Bone marrow (tissue), 2 donors: ENCODE measurements at regions not wholly inside any gene's neighbourhood (a gene's known extent, or its start where the extent isn't known, plus 50 kb on each side); places are given as distances from the start of the nearest gene placed in this dataset.

Experiments
- DNase-seq, 2 donors: peaks; one replicate each; lab custom pipeline; 2025; lab: John Stamatoyannopoulos, UW

DNA sequence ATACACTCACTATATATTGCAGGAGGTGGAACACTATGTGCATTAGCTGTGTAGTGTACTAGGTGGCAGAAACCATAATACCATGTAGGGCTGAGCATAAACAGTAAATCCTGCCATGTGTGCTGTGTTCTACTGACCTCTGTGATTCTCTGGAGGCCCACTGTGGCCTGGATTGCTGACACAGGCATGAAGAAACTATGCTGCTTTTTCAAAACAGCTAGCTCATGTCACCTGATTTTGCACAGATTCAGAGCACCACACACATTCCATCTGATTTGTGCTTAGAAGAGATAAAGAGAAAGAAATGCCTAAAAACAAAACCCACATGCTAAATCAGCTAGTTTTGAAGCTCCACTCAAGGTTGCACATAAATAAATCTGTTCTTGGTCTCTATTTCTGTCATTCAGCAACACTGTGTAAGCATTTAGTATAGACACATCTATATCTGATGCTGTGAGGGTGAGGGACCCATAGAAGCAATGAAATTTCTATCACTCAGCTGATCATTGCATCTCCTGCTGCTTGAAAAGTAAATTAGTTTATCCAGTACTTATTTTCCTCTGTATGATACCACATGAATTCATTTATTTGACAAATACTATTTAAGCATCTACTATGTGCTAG lies 1007.7 kb upstream of the SEMA6D start:
- DNase-seq = no peak

DNA sequence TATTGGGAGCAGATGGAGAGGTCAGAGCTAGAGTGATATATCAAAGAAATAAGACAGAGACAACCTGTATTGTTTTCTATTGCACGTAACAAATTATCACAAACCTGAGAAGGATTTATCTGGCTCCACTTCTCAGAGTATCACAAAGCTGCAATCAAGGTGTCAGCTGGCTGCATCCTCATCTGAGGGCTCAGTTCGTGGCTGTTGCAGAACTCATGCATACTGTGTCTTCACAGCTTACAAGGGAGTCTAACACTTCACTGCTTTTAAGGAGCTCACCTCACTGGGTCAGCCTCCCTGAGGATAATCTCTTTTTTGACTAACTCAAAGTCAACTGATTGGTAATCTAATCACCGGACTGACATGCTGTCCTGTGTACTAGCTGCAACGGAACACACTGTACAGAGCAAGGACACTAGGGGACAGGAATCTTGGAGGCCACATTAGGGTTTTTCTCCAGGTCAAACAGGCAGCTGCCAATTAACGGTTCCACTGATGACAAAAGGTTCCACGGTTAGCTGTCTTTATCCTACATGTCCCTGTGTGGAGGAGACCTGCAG lies 1006.8 kb upstream of the SEMA6D start:
- no peak for DNase-seq

DNA sequence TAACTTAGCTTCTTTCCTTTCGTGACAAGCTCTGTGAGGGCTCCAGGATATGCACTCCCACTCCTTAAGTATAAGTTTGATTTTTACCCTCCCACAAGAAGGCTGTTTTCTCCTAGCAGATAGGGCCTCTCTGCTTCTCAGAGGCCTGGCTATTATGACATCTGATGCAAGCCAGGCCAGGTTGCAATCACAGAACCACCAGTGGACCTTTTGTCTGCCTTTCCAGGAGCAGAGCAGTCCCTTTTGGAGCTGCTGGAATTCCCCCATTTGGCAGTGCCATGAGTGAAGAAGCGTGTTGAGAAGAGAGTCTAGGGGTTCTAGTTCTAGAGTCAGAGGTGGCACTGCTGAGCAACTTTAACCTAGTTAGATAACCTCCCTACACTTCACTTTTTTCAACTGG lies 1004.3 kb upstream of the SEMA6D start:
- DNase-seq = no peak

DNA sequence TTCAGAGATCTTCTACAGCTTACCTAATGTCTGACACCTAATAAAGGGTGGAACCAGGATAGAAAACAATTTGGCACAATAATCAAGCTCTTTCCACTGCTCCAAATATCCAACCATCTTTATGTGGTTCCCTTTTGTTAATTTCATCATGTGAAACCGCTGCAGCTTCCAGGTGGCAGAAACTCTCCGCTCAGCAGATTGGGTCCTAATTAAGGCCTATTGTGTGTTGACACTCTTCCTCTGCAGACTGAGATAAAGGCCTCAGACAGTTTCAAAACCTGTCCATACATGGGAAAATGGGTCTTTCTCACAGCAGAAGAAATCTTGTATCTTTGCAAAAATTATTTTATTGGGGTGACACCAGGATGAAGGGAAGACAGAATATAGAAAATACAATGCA lies 1002.4 kb upstream of the SEMA6D start:
- no peak for DNase-seq

DNA sequence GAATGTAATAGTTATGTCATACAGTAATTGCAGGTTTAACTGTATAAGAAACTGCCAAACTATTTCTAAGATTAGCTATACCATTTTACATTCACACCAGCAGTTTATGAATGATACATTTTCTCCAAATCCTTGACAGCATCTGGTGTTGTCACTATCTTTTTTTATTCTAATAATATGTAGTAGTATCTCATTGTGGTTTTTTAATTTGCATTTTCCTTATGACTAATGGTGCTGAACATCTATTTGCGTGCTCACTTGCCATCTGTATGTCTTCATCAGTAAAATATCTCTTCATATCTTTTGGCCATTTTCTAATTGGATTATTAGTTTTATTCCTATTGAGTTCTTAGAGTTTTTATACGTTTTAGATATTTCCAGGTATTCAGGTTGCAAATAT lies 994.0 kb upstream of the SEMA6D start:
- no peak for DNase-seq

DNA sequence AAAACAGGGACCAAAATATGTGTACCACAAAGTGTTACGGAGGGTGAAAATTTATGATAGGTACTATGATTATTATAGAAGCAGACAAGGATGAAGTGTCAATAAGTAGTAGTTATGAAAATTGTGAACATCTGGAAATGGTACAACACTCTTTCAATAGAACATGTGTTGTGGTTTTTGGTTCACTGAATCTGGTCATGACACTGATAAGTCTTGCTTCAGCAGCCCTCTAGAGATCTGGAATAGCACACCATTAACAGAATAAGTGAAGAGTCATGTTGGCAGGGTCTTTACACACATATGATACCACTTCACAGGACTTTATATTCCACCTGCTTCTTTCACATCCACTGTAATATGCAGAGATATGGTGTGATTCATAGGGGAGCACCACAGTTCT lies 985.2 kb upstream of the SEMA6D start:
- no peak for DNase-seq

DNA sequence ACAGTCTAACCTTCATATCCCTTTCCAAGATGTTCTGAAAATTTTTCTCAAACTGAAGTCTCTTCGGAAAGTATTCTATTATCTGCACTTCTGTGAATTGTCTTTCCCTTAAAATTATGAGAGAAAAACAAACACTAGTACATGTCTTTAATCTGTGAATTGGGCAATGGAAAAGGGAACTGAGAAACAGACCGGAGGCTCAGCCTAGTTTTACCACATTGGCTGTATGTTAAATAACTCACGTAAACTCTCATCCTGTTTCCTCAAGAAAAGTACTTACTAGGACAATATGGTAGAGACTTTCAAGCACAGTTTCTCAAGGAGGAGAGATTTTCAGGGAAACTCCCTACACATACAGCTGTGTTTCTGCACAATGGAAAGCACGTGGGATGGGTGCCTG lies 982.2 kb upstream of the SEMA6D start:
- DNase-seq = no peak

DNA sequence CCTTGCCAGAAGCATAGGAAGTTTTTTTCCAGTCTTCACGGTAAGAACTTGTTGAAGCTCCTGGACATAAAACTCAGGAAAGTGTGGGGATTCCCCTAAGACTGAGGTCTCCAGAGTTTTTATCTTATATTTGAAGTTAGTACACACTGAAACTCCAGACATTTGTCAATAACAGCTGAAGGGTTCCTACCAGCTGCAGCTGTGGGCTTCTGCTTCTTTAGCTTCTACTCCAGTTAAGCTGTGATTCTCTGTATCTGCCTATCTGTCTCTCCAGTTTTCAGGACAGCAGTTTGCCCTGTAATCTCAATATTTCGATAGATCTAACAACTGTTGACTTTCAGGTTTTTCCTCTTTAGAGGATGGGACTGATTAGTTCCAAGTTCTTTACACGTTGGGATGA lies 966.0 kb upstream of the SEMA6D start:
- no peak for DNase-seq

DNA sequence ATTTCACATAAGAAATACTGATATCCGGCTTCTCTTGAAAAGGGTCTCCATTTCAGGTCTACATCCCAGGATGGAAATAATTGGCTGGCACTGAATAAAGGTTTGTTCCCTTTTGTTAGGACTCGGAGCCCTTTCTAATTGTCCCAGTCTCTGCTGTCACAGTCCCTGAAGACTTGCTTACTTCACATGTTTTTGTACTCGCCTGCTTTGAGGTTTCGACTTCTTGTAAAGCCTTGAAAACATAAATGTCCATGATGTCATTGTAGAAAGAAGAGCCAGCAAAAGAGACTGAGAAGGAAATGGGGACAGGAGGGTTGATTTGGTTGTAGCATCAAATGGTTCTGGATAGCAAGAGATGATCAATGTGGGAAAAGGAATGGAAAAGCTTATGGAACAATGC lies 963.4 kb upstream of the SEMA6D start:
- no peak for DNase-seq

DNA sequence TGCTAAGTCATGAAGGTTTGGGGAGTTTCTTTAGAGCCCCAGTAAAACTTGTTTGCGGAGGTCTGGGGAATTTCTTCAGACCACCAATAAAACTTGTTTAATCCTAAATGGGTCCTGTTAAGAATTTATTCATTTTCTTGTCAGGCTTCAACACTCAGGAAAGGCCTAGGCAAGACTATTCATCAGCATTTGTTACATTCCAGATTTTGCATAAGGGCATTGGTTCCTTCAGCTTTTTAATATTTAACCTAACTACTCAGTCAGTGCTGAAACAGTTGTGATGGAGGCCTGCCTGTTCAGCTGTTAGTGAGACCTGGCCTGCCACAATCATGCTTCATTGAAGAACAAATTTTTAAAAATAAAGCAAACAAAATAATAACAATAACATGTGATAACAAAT lies 954.2 kb upstream of the SEMA6D start:
- no peak for DNase-seq

DNA sequence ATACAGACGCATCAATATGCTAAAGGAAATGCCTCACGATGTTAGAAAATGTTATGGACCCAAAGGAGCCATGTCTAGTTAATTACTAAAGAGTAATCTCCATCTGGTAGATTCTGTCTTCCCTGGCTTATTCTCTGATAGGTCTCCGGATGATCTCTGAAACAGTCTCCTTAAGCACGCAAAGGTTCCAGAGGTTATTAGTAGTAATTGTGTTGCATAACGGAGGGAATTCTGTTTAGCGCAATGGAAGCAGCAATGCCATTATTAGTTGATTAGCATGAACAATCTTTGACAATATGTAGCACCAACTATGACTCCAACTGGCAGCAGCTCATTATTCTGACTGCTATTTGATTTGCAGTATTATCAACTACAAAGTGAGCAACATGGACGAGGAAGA lies 952.5 kb upstream of the SEMA6D start:
- DNase-seq = no peak

DNA sequence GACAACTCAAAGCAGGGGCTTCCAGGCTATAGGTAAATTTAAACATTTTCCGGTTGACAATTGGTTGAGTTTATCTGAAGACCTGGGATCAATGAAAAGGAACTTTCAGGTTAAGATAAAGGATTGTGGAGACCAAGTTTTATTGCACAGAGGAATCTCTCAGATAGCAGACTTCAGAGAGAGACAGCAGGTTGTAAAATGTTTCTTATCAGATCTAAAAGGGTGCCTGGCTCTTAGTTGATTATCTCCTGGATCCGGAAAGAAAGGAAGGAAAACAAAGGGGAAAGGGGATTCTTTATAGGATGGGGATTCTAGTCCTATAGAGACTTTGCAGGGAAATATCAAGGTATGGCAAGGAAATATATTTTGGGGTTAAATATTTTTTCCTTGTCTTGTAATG lies 951.3 kb upstream of the SEMA6D start:
- DNase-seq = no peak

DNA sequence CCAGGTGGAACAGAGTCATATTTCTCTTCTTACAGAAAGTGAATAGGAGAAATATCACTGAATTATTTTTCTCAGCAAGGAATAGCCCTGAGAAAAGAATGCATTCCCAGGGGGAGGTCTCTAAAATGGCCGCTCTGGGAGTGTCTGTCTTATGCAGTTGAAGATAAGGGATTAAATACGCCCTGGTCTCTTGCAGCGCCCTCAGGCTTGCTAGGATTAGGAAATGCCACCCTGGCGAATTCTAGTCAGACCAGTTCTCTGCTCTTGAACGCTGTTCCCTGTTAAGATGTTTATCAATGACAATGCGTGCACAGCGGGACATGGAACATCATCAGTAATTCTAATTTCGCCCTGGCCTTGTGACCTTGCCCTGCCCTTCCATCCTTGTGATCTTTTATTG lies 949.0 kb upstream of the SEMA6D start:
- no peak for DNase-seq

DNA sequence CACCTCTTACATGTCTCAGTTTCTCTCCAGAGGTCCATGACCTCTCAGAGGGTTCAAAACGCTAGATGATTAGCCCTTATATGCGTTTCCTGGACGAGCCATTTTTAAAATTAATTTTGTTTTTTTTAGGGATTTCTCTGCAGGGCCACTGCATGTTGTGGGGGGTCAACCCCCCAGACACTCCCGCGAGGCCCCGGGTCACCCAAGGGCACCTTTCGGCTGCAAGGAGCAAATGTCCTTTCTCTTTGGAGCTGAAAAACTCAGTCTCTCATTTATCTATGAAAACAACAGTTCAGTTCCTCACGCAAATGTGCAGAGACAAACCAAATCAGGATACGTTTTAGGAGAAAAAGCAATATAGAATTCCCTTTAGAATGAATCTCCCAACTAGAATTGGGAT lies 944.3 kb upstream of the SEMA6D start:
- no peak for DNase-seq

DNA sequence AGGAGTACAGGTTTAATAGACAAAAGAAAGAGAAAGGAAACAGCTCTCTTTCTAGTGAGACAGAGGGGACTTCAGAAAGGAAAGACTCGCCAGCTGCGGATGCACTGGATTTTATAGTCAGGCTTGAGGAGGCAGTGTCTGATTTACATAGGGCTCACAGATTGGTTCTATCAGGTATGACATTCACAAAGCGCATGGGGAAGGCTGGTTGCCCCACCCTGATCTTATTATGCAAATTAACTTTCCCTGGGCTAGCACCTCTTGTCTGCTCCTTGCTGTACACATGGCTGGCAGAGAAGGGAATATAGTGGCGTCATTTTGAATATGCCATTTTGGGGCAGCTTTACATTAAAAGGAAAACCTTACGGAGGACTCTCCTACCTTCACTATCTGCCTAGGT lies 938.4 kb upstream of the SEMA6D start:
- no peak for DNase-seq

DNA sequence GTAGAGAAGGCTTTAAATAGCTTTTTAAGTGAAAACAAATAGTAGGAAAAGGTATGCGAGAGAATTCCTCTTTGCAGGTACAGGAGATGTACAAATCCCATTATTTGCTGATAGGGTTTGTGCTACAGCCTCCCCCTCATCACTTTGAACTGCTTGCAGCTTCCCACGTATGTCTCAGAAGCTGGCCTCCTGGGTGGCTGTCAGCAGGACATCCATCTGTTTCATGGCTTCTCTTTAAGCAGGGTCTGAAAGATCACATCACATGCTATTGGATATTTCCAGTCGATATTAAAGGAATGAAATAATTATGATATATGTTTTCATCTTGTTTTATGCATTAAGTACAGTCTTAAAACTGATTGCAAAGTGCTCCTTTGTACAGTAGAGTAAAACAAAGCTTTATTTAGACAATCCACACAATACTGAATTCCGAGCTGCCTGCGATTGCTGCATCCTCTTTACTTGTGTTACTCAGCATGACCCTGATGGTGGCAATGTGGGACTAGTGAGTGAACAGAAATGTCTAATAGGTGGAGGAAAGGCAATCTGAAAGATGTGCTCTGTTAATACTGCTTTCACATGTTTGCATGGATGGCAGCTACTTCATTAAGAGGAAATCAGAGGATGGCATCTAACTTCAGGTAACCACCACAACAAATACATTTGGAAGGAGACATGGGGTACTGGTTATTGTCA lies 930.6 kb upstream of the SEMA6D start:
- no peak for DNase-seq

DNA sequence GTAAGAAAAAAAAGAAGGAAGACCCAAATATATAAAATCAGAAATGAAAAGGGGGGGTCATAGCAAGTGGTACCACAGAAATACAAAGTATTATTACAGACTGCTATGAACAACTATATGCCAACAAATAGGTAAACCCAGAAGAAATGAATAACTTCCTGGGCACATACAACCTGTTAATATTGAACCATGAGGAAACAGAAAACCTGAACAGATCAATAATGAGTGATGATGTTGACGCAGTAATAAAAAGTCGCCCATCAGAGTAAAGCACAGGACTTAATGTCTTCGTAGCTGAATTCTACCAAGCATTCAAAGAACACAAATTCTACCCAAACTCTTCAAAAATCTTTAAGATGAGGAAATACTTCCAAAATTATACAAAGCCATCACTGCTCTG lies 921.6 kb upstream of the SEMA6D start:
- no peak for DNase-seq

DNA sequence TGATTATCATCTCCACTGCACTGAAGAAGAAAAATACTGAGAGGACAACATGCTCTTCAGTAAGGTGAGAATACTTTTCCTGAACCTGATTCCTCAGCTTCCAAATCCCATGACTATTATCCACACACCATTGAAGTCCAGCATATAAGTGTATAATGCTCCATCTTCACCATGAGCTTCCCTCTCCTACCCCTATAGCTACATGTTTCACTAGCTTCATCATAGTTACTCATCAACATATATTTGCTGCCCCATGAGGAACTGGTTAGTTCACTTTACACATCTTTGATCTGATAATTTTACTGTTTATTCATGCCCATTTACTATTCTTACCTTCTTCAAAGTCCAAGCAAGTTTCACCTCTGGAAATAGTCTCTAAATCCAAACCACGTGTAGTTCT lies 908.5 kb upstream of the SEMA6D start:
- DNase-seq = no peak

DNA sequence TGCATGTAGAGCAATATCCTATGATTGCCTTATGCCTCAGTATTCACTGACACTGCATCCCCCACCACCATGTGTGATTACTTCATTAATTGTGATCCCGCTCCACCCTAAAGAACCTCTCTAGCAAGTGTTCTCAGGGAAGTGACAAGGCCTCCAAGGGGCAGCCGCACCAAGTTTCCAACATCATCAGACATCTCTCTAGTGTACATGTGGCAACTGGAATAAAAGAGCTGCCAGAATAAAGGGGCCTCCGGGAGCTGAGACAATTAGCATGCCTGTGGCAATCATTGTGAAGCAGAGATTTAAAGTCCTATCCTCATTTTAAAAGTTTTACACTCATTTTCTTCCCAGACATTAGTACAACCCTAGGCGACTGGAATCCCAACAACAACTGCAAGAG lies 902.1 kb upstream of the SEMA6D start:
- DNase-seq = no peak

DNA sequence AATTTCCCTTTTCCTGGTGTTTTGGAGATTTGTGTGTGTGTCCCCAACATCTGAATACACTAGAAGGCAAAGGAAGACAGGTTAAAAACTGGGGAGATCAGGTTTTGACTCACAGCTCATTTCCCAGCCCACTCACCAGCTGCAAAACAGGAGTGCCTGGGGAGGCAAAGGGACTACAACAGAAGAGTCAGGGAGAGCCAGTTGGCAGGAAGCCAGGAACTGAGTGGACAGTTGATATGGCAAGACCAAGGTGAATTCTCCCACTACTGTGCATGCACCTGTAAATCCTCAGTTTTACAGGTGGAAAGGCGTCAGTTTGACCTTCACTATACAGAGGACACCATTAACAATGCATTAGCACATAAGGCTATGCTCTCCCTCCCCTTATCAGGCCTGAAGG lies 901.5 kb upstream of the SEMA6D start:
- DNase-seq = no peak

DNA sequence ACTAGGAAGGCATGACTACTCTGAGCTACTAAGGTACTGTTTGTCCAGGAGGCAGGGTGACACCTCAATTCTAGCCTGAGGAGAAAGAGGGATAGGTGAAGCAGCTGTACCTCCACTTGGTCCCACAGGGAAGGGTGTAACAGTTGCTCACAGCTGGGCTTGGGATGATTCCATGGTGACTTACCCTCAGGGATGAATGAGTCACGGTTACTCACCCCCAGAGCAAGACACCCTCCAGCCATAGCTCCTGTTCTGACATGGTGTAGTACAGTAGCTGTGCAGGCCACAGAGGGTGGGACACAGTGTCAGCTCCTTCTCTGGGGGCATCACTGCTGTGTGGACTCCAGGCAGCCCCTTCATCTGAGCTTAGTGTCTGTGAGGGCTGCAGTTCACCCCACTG lies 868.6 kb upstream of the SEMA6D start:
- DNase-seq = no peak

DNA sequence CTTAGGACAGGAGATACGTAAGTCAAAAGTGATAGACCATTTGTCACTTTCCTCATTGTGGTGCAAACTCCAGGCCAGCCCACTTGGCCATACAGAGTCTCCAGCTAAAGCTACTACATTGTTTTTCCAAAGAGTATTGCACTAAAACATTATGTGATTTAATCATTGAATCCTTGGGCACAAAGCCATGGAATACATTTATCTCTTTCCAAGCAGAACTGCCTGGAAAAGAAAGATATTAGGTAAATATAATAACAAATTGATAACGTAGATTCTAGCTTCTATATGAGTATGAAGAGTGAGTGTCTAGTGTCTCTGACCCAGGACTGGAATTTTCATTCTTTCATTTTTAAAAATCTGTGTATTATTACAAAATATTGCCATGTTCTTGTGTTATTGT lies 863.7 kb upstream of the SEMA6D start:
- no peak for DNase-seq

DNA sequence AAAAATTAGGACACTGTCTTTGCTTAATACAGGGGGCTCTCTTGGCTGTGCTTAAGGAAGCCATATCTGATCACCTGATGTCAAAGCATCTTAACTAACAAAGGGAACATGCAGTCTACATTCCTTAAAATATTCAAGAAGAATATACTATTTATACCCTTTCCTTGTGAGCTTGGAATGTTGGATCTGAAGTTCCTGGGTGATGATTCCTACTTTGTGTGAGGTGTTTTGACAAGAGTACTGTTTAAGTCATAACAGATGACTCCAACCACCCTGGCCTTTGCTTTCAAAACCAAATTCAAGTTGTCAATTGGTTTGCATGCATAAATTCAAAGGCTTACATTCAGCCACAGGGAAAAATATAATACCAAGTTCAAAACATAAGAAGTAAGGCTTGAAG lies 862.7 kb upstream of the SEMA6D start:
- no peak for DNase-seq

DNA sequence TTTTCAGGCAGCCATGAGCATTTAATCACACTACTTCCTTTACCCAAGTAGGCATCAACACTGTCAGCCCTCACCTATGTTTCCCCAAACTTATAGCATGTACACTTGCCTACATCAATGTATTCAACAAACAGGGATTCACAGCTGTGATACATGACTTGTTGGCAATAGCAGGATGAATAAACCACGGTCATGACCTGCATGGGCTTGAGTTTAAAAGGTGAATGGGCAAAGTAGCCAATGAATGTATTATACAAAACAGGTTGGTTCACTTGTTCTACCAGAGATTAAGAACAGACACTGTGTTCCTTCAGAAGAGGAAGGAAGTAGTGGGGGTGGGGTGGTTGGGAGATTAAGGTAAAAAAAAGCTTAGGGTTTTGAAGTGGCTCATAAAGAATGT lies 861.9 kb upstream of the SEMA6D start:
- DNase-seq = no peak
